ENCODE measurements at regions not wholly inside any gene's neighbourhood (a gene's known extent, or its start where the extent isn't known, plus 50 kb on each side); places are given as distances from the start of the nearest gene placed in this dataset.

- no peak for DNase-seq
These were observed 50.7 kb upstream of the PAIP2B start for GRCh38 chr2:71277536-71278103.

GRCh38 chr2:71277147-71277475, 50.2 kb upstream of the PAIP2B start:
- no peak for DNase-seq

- peak; percentile 10 for DNase-seq
These were observed 49.6 kb upstream of the PAIP2B start for GRCh38 chr2:71276311-71277146.

All from NCI-H187 treated with DMSO at 0.1 percent for 48 hours (cell line).